K562 (cell line): ENCODE measurements at regions not wholly inside any gene's neighbourhood (a gene's known extent, or its start where the extent isn't known, plus 50 kb on each side); places are given as distances from the start of the nearest gene placed in this dataset.
A peak's percentile ranks its signal among the peaks of the same experiment; 100 is the strongest.

Experiments used
- EZH2 ChIP-seq: IDR thresholded peaks from 2 replicates; pipeline ENCODE4 v1.6.1; 2012; ENCODE audit warnings: low read depth, mild to moderate bottlenecking, inconsistent platforms, low read length, borderline replicate concordance
- KDM1A ChIP-seq, 2 experiments: fragments of 450-650 bp; IDR thresholded peaks; 2 replicates each; pipeline ENCODE4 v1.6.1; 2016; ENCODE audit warnings: mild to moderate bottlenecking in 2 of 2
- SAFB2 ChIP-seq: fragments of 200-400 bp; formaldehyde crosslinking; IDR thresholded peaks from 2 replicates; pipeline ENCODE4 v1.6.1; 2018; ENCODE audit warnings: borderline replicate concordance, low read length, low read depth, moderate library complexity; ENCODE audit not compliant: severe bottlenecking
- TBL1XR1 ChIP-seq, 2 experiments: IDR thresholded peaks; 2 replicates each; pipeline ENCODE4 v1.6.1; 2012; ENCODE audit warnings: improper control_type of control experiment in 2 of 2, low read length in 2 of 2, mild to moderate bottlenecking in 1 of 2
- TF ChIP-seq, protein P1 (sequence below), 3 experiments: IDR thresholded peaks in 2 of 3; conservative IDR thresholded peaks in 1 of 3; 2 replicates each; pipeline ENCODE4 v1.5.1; 2011 to 2012; ENCODE audit warnings: low read length in 3 of 3, mild to moderate bottlenecking in 3 of 3, control low read depth in 2 of 3, improper control_type of control experiment in 1 of 3, inconsistent platforms in 1 of 3, low read depth in 1 of 3, mixed read lengths in 1 of 3, moderate library complexity in 1 of 3; ENCODE audit not compliant: insufficient read depth in 2 of 3

DNA sequence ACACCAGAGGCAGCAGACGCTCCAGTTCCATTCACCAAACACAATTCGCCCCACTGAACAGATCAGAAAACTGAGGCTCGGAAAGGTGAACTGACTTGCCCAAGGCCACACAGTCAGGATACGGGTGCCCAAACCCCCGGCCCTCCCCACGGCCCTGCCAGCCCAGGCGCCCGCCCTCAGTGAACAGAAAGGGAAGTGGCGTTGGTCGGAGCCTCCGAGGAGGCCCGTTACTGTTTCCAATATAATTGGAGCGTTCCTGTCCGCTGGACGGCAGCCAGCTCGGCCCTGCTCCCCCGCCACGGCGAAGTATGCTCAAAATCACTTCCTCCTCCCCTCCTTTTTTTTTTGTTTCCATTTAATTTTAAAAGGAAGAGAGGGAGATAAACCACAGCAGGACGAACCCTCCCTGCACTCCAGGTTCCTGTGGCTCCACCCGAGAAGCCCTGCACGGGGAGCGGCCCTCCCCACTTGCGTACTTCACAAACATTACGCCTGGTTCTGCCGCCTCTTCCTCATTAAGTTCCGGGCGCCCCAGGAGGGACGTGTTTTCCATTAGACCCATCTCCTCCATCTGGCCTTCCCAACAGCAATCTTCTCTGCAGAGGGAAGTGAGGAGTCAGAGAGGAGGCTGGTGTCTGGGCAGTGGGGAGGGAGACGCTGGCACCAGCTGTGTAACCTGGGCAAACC is 61.1 kb downstream of the NCOR2 start:
- TF ChIP-seq SAFB2: no peak
- TF ChIP-seq TBL1XR1 (IDR thresholded peaks at IDR 0.05; ENCODE audit: low read length in 2 of 2): no peak
- TF ChIP-seq EZH2: no peak
- TF ChIP-seq, protein P1, sequence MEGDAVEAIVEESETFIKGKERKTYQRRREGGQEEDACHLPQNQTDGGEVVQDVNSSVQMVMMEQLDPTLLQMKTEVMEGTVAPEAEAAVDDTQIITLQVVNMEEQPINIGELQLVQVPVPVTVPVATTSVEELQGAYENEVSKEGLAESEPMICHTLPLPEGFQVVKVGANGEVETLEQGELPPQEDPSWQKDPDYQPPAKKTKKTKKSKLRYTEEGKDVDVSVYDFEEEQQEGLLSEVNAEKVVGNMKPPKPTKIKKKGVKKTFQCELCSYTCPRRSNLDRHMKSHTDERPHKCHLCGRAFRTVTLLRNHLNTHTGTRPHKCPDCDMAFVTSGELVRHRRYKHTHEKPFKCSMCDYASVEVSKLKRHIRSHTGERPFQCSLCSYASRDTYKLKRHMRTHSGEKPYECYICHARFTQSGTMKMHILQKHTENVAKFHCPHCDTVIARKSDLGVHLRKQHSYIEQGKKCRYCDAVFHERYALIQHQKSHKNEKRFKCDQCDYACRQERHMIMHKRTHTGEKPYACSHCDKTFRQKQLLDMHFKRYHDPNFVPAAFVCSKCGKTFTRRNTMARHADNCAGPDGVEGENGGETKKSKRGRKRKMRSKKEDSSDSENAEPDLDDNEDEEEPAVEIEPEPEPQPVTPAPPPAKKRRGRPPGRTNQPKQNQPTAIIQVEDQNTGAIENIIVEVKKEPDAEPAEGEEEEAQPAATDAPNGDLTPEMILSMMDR (IDR thresholded peaks at IDR 0.05 in 2 of 3, conservative IDR thresholded peaks at IDR 0.05 in 1 of 3; ENCODE audit: insufficient read depth in 2 of 3, low read depth in 1 of 3, low read length in 3 of 3): no peak
- peak; percentile 86 to 88 for TF ChIP-seq KDM1A (IDR thresholded peaks at IDR 0.05)
